ENCODE measurements at regions not wholly inside any gene's neighbourhood (a gene's known extent, or its start where the extent isn't known, plus 50 kb on each side); places are given as distances from the start of the nearest gene placed in this dataset.

DNA sequence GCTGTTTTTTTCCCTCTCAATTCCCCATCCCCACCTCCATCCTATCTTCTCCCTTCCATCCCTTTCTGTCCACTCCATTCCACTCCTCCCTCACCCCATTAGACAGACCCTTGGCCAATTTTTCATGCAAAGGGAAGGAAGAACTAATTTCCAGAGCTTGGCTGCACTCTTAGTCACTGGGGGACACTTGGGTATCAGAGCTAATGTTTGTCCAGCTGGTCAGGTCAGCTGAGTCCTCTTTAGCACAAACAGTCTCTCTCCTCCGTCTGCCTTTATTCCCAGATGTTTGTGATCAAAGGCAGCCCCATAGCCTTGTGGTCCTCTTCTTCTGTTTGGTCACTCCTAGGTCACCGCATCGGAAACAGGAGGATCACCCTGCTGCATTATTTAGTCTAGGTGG, 148.5 kb downstream of the NMUR2 start:
- H3K4me3 ChIP-seq (ENCODE audit: low read depth, poor library complexity, severe bottlenecking): no peak overlapping the region
- 71 to 73% methylated on average over 3 of the region's 3 CpGs for WGBS, 2 donors
- intact Hi-C loops (cut with DNase I; ENCODE audit: low total_unique reads): no loop called here
- TF ChIP-seq CTCF (IDR thresholded peaks at IDR 0.05) (no peak), POLR2A (IDR thresholded peaks at IDR 0.05) (no peak)
- DNase-seq (ENCODE audit: low spot score in 2 of 2): no peak

- intact Hi-C loops (cut with DNase I; ENCODE audit: low total_unique reads): no loop called here
- TF ChIP-seq POLR2A (IDR thresholded peaks at IDR 0.05) (no peak), CTCF (IDR thresholded peaks at IDR 0.05) (no peak)
- no peak overlapping the region for H3K4me3 ChIP-seq (ENCODE audit: low read depth, poor library complexity, severe bottlenecking)
- 70 to 79% methylated on average over 3 of the region's 3 CpGs for WGBS, 2 donors
- DNase-seq (ENCODE audit: low spot score in 2 of 2): no peak
Observed at GRCh38 chr5:152255411-152255810, 149.7 kb downstream of the NMUR2 start.

DNA sequence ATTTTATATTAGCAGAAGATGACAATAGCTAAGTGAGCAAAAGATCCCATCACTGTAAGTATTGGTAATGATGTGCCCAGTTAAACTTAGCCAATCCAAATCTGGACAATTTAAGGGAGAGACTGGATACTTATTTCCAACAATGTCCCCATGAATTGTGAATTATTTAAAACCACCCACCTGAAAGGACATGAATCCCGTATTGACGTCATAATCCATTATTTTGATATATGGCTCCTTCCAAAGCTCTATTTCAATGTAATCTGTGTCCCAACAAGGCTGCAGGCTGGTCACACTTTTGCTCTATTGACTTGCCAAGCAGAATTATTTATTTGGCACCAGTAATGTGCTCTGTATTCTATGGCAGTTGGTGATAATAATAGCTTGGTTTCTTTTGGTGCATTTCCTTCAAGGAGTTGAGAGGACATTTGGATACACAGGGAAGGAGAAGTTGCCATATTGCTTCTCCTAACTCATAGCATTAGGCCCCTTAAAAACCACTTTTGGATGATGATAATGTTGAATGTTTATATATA, 157.2 kb downstream of the NMUR2 start:
- intact Hi-C loops (cut with DNase I; ENCODE audit: low total_unique reads): no loop called here
- DNase-seq (ENCODE audit: low spot score in 2 of 2): no peak
- TF ChIP-seq CTCF (IDR thresholded peaks at IDR 0.05) (no peak), POLR2A (IDR thresholded peaks at IDR 0.05) (no peak)
- no peak overlapping the region for H3K4me3 ChIP-seq (ENCODE audit: low read depth, poor library complexity, severe bottlenecking)
- WGBS, 2 donors: 80 to 89% methylated on average over 2 of the region's 2 CpGs

DNA sequence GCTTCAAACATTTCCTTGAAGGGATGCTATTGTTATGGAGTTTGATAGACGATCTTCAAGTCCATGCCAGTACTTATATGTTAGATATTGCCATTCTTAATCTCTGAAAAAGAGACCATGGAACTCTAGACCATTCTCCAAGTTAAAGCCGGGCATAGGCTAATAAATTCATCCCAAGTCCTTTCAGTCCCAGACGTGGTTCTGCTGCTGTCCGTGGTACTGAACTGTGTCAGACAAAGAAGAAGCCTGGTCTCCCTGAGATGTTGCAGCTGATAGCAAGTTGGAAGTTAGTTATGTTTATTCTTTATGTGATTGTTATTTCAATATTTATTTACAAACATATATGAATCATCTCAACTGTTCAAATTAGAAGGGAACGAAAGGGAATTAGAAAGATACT, 158.7 kb downstream of the NMUR2 start:
- intact Hi-C loops (cut with DNase I; ENCODE audit: low total_unique reads): no loop called here
- 22 to 23% methylated on average over 5 of the region's 5 CpGs for WGBS, 2 donors
- H3K4me3 ChIP-seq (ENCODE audit: low read depth, poor library complexity, severe bottlenecking): no peak overlapping the region
- no peak for TF ChIP-seq POLR2A (IDR thresholded peaks at IDR 0.05)
- no peak for TF ChIP-seq CTCF (IDR thresholded peaks at IDR 0.05)
- DNase-seq (ENCODE audit: low spot score in 2 of 2): no peak

GRCh38 chr5:152237531-152237930, 167.5 kb downstream of the NMUR2 start:
- no peak for DNase-seq (ENCODE audit: low spot score in 2 of 2)
- intact Hi-C loops (cut with DNase I; ENCODE audit: low total_unique reads): loop anchor here (5.0 kb wide), 1 partner anchor 580 kb away; no protein-coding TSS in a partner anchor
- H3K4me3 ChIP-seq (ENCODE audit: low read depth, poor library complexity, severe bottlenecking): no peak overlapping the region
- 57 to 61% methylated on average over 2 of the region's 2 CpGs for WGBS, 2 donors
- no peak for TF ChIP-seq CTCF (IDR thresholded peaks at IDR 0.05)
- TF ChIP-seq POLR2A (IDR thresholded peaks at IDR 0.05): no peak

DNA sequence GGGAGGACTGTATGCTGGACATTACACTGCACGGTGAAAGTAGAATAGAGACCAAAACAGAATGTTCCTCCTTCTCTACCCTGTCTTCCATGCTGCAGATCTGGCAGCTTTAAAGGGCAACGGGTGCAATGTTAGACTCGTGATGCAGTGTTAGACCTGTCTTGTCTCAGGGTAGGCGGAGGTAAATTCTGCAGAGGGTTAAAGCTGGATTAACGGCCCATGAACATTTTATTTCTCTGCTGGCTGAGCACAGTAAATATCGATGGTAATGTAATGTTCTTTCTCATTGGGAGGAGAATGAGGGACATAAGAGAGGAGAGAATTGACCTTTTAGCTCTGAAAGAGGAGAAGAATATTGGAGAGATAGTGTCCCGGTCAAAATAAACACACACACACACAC, 178.9 kb downstream of the NMUR2 start:
- no peak for DNase-seq (ENCODE audit: low spot score in 2 of 2)
- H3K4me3 ChIP-seq (ENCODE audit: low read depth, poor library complexity, severe bottlenecking): no peak overlapping the region
- intact Hi-C loops (cut with DNase I; ENCODE audit: low total_unique reads): no loop called here
- 85% methylated on average over 7 of the region's 7 CpGs for WGBS, 2 donors
- TF ChIP-seq CTCF (IDR thresholded peaks at IDR 0.05) (no peak), POLR2A (IDR thresholded peaks at IDR 0.05) (no peak)
